ENCODE measurements at regions not wholly inside any gene's neighbourhood (a gene's known extent, or its start where the extent isn't known, plus 50 kb on each side); places are given as distances from the start of the nearest gene placed in this dataset.

DNA sequence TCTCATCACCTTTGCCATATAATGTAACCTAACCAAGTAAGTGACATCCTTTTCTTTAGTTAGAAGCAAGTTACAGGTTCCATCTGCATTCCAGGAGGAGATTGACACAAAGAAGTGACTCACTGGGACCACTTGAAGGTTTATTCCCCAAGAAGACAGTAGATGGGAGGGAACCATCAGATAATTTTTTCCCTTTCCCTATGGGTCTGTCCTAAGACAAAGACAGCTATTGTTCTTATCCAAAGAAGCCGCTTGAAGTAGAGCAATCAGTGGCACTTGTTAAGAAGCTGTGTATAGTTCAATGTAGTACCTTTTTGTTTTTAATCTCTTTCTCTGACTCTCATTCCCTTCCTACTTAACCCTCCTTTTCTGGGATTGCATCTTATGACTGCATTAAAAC lies 139.9 kb upstream of the B3GALT2 start:
- H3K27ac ChIP-seq (ENCODE audit: low read depth in 1 of 2, low read length in 1 of 2), result no peak overlapping the region
- no peaks in the 10 kb centered on the region for H3K4me1 ChIP-seq (ENCODE audit: control insufficient read depth in 5 of 5, insufficient read depth in 5 of 5, low read length in 5 of 5)
- H3K4me3 ChIP-seq, result no peak overlapping the region
- ATAC-seq (ENCODE audit: insufficient read depth, low FRiP score), result no peak
- H3K27me3 ChIP-seq (ENCODE audit: control insufficient read depth in 3 of 3, insufficient read depth in 3 of 3, low read length in 2 of 3), result no peaks in the 10 kb centered on the region
- TF ChIP-seq, protein P1, sequence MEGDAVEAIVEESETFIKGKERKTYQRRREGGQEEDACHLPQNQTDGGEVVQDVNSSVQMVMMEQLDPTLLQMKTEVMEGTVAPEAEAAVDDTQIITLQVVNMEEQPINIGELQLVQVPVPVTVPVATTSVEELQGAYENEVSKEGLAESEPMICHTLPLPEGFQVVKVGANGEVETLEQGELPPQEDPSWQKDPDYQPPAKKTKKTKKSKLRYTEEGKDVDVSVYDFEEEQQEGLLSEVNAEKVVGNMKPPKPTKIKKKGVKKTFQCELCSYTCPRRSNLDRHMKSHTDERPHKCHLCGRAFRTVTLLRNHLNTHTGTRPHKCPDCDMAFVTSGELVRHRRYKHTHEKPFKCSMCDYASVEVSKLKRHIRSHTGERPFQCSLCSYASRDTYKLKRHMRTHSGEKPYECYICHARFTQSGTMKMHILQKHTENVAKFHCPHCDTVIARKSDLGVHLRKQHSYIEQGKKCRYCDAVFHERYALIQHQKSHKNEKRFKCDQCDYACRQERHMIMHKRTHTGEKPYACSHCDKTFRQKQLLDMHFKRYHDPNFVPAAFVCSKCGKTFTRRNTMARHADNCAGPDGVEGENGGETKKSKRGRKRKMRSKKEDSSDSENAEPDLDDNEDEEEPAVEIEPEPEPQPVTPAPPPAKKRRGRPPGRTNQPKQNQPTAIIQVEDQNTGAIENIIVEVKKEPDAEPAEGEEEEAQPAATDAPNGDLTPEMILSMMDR (IDR thresholded peaks at IDR 0.05; ENCODE audit: control extremely low read depth, extremely low read depth), result no peak
- WGBS, 2 donors, result 86 to 100% methylated on average over 1 of the region's 1 CpG
- no peak for DNase-seq
- H3K9ac ChIP-seq (ENCODE audit: insufficient read depth in 1 of 2, low read length in 2 of 2), result no peak overlapping the region
- H3K9me3 ChIP-seq (ENCODE audit: control insufficient read depth in 4 of 4, insufficient read depth in 3 of 4, low read length in 3 of 4), result peaks cover 0 to 9% (median 2%) of the 10 kb centered on the region in 4 donors
- H3K36me3 ChIP-seq (ENCODE audit: control insufficient read depth in 4 of 4, insufficient read depth in 4 of 4, low read length in 4 of 4), result no peaks in the 10 kb centered on the region

DNA sequence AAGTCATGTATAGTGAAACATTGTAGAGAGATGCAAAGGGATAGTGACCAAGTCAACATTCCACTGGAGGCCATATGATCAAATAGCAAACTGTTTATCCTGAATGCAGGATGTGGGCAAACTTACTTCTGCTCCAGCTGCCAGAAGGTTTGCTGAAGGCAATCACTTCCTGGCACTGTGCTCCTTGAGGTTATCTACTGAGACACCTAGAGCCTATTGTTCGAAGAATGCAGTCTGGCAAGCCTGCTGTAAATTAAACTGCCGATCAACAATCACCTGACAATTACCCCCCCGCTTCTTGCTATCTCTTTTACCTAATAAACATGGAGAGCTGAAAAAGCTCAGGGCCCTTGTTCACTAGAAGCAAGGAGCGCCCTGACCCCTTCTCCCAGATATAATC lies 139.4 kb upstream of the B3GALT2 start:
- Histone ChIP-seq H3K4me3 (no peak overlapping the region), H3K9ac (ENCODE audit: insufficient read depth in 1 of 2, low read length in 2 of 2) (no peak overlapping the region), H3K9me3 (ENCODE audit: control insufficient read depth in 4 of 4, insufficient read depth in 3 of 4, low read length in 3 of 4) (peaks cover 0 to 9% (median 2%) of the 10 kb centered on the region in 4 donors), H3K27ac (ENCODE audit: low read depth in 1 of 2, low read length in 1 of 2) (no peak overlapping the region), H3K4me1 (ENCODE audit: control insufficient read depth in 5 of 5, insufficient read depth in 5 of 5, low read length in 5 of 5) (no peaks in the 10 kb centered on the region), H3K27me3 (ENCODE audit: control insufficient read depth in 3 of 3, insufficient read depth in 3 of 3, low read length in 2 of 3) (no peaks in the 10 kb centered on the region), H3K36me3 (ENCODE audit: control insufficient read depth in 4 of 4, insufficient read depth in 4 of 4, low read length in 4 of 4) (no peaks in the 10 kb centered on the region)
- ATAC-seq (ENCODE audit: insufficient read depth, low FRiP score), result no peak
- no peak for DNase-seq
- TF ChIP-seq, protein P1 (IDR thresholded peaks at IDR 0.05; ENCODE audit: control extremely low read depth, extremely low read depth), result no peak
- 92 to 93% methylated on average over 4 of the region's 4 CpGs for WGBS, 2 donors

DNA sequence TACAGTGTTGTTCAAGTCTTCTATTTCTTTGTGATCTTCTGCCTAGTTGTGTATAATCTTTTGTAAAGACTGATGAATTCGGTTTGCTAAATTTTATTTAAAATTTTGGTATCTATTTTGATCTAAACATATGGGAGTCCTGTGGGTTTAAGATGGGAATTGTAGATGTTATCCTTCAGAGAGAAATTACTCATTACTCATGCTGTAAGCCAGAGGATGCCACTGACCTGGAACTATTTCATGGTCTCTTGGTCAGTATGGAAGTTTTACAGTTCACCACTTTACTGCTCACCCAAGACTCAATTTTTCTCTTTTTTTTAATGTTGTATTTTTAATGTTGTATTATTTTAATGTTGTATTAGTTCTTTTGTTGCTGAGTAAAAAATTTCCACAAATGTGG lies 138.6 kb upstream of the B3GALT2 start:
- Histone ChIP-seq H3K27ac (ENCODE audit: low read depth in 1 of 2, low read length in 1 of 2) (no peak overlapping the region), H3K36me3 (ENCODE audit: control insufficient read depth in 4 of 4, insufficient read depth in 4 of 4, low read length in 4 of 4) (no peaks in the 10 kb centered on the region)
- 86 to 87% methylated on average over 1 of the region's 1 CpG for WGBS, 2 donors

More for the DNA sequence above, 138.6 kb upstream of the B3GALT2 start:
- H3K4me1 ChIP-seq (ENCODE audit: control insufficient read depth in 5 of 5, insufficient read depth in 5 of 5, low read length in 5 of 5), result no peaks in the 10 kb centered on the region
- ATAC-seq (ENCODE audit: insufficient read depth, low FRiP score) (no peak), DNase-seq (no peak)
- H3K4me3 ChIP-seq, result no peak overlapping the region
- H3K27me3 ChIP-seq (ENCODE audit: control insufficient read depth in 3 of 3, insufficient read depth in 3 of 3, low read length in 2 of 3), result no peaks in the 10 kb centered on the region
- TF ChIP-seq, protein P1 (IDR thresholded peaks at IDR 0.05; ENCODE audit: control extremely low read depth, extremely low read depth), result no peak
- peaks cover 0 to 9% (median 2%) of the 10 kb centered on the region in 4 donors for H3K9me3 ChIP-seq (ENCODE audit: control insufficient read depth in 4 of 4, insufficient read depth in 3 of 4, low read length in 3 of 4)
- H3K9ac ChIP-seq (ENCODE audit: insufficient read depth in 1 of 2, low read length in 2 of 2), result no peak overlapping the region

Measured in lung (tissue), 11 donors.